ENCODE measurements at regions not wholly inside any gene's neighbourhood (a gene's known extent, or its start where the extent isn't known, plus 50 kb on each side); places are given as distances from the start of the nearest gene placed in this dataset.
A peak's percentile ranks its signal among the peaks of the same experiment; 100 is the strongest.
"Not testable (repeated sequence)": the region's sequence is repeated elsewhere in the genome, so short reads cannot be mapped to it uniquely, and the experiment has no call there.

- DNase-seq = no peak
Observed at GRCh38 chr16:29141586-29142324, 156.9 kb downstream of the LAT start.

- DNase-seq = not testable (repeated sequence)
Observed at GRCh38 chr16:29141121-29141520, 156.3 kb downstream of the LAT start.

GRCh38 chr16:29139901-29140855 lies 155.3 kb downstream of the LAT start:
- DNase-seq = not testable (repeated sequence)

DNA sequence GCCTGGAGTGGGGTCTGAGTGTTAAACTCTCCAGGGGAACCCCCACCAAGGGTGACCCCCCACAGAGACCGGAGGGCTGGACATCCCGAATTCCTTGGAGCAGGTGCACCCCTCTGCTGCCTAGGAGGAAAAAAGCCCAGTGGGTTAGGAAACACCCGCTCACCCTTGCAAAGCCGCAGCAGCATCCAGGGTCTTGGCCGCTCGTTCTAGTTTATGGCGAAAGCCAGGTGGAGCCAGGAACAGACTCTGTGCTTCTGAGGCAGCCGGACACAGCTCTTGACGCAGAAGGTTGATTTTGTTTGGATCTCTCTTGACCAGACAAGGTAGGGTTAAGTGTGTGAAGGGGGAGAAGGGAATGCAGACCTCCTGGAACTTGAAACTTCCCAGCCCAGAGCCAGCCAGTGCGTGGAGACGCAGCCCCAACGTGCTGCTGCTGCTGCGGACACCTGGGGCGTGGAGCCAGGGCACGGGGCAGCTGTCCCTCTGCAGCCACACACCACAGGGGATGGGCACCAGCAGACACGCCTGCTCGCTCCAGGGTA lies 154.5 kb downstream of the LAT start:
- DNase-seq = no peak

GRCh38 chr16:29138698-29139097 lies 153.8 kb downstream of the LAT start:
- DNase-seq = not testable (repeated sequence)

DNA sequence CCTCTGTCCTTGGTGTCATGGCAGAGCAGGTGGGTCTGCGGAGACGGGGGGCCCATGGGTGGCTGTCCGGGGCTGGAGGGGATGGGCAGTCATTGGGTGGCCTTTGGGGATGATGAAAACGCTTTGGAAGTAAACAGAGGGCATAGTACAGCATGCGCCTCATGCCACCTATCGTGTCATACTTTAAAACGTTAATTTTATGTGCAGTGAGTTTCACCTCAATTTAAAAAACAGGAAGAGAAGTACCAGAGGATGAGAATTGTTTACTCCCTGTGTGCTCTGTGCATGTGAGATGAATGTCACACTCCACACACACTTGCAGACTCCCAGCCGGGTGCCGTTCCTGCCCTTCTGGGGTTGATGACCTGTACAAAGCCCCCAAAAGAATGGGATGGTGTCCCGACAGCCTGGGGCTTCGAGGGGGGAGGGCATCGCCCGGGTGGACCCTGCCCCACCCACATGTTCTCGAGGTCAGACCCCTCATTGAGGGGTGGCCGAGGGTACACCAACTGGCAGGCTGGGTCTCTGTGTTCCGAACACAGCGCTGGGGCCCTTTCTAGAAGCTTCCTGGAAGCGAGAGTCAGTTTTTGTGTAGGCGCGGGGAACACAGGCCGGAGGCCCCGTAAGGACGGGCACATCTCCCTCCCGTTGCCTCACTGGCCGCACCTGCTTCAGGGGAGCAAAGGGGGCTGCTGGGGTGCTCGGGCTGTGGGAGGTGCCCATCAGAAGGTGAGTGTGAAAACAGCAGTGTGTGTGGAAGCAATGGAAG lies 153.2 kb downstream of the LAT start:
- not testable (repeated sequence) for DNase-seq

GRCh38 chr16:29137461-29137860 lies 152.6 kb downstream of the LAT start:
- not testable (repeated sequence) for DNase-seq

DNA sequence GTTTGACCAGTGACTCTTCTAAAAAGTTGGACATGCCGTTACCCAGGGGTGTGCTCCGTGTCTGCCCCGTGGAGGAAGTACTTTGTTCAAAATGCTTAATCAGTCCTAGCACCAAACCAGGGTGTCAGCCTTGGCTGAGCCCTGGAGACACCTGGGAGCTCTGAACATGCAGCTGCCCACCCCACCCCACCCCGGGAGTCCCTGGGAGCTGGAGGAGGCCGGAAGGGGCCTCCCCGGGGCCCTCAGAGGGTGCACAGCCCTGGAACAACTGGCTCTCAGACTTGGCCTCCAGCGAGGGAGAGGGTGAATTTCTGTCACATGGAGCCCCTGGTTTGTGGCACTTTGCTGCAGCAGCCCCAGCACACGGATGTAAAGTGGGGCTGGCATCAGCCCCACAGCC lies 152.1 kb downstream of the LAT start:
- DNase-seq = not testable (repeated sequence)

- not testable (repeated sequence) for DNase-seq
Observed at GRCh38 chr16:29136046-29136696, 151.3 kb downstream of the LAT start.

GRCh38 chr16:29135098-29135497 lies 150.2 kb downstream of the LAT start:
- DNase-seq = not testable (repeated sequence)

DNA sequence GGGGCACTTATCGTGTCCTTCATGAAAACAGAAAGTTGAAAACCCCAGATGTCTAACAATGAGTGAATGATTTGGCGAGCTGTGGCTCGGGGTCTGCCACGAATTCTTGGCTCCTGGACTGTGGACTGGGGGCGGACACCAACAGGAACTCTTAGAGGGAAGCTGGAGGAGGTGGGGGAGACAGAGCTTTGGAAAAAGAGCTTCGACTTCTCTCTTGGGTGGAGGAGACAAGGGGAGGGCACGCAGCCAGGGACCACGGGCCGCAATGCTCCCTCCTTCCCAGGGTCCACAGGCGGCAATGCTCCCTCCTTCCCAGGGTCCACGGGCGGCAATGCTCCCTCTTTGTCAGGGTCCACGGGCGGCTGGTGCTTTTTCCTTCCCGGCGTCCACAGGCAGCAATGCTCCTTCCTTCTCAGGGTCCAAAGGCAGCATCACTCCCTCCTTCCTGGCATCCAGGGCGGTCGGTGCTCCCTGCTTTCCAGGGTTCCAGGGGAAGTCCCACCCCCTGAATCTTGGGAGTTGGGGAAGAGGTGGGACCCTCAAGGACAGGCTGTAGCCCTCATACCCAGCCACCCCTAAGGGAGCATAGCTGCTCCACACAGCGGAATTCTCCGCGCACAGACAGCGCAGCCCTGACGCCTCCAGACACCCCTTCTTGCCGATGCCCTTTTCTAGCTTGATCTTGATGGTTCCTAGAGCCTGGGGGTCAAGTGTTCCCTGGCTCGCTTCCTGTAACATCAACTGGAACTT lies 149.0 kb downstream of the LAT start:
- not testable (repeated sequence) for DNase-seq

DNA sequence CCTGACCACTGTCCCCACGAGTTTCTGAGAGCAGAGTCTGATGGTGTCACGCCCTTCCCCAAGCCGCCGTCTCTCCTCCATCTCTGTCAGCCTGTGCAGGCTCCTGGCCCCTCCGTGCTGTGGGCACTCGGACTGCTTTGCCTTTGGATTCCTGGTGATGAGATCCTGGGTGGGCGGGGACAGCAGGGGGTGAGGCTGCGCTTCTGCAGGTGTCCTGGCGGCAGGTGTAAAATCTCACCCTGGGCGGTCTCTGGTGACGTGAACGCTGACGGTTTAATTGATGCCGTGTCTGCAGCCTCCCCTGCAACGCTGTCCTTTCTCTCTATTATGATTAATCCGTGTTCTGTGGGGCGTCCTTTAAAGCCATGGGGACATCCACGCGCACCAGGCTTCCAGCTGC lies 148.0 kb downstream of the LAT start:
- DNase-seq = peak; percentile 63

- DNase-seq = not testable (repeated sequence)
Observed at GRCh38 chr16:29132444-29132843, 147.6 kb downstream of the LAT start.

DNA sequence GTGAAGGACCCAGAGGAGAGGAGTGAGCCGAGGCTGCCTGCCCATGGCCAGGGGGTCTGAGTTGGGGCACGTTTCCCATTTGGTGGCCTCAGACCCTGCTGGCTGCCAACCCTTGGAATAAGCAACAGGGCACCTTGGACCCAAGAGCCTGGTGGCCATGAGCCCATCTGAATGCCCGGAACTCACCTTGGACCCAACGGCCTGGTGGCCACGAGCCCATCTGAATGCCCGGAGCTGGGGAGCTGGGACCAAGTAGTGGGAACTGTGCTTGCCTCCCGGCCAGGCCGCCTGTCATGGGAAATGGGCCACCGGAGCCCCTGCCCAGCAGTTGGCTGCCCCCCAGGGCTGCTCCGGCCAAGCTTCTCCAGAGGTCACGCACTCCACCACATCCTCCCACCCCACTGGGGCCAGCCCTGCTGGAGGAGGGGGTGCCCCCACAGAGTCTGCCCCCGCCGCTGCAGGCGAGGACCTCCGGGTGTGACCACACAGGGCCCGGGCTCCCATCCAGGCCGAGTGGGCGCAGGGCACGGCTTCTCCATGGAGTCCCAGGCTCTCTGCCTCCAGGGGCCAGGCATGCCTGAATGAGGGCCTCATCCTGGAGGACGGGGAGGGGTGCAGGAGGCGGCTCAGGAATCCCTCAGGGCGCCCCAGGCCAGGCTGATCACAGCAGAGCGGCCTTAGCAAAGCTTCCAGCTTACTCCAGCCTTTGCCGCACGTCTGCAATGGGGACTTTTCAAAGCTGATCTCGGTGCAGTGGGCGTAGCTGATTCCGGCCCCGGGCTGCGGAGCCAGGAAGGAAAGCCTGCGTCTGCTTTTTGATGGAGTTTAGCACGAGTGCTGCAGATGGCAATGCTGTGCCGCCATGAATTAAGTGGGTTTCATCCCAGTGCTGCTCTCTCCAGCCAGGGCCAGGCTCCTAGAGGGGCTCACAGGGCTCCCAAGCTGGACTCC lies 146.3 kb downstream of the LAT start:
- DNase-seq = not testable (repeated sequence)

- DNase-seq = not testable (repeated sequence)
Observed at GRCh38 chr16:29130131-29130711, 145.4 kb downstream of the LAT start.

DNA sequence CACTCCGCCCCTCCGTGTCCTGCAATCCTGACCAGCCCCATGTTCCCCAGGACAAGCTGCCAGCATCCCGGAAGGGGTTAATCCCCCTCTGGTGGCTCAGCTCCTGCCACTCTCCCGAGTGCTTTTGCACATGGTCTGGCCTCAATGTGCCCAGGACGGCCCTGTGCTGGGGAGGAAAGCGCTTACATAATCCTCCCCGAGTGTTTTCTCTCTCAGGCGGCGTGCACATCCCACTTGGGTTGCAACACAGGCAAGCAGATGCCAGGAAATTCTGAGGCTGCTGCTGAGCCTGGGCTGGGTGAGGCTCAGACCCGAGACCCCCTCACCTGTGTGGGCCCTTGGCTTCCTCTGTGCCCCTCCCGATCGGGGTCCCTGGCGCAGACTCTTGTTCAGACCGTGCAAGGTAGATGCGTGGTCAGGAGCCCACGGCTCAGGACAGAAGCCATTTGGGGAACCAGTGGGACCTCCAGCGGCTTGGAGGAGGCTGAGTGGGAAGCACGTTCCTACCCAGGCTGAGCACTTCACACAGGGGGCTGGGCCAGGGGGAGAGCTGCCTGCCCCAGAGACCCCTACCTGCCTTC lies 144.7 kb downstream of the LAT start:
- DNase-seq = not testable (repeated sequence)

DNA sequence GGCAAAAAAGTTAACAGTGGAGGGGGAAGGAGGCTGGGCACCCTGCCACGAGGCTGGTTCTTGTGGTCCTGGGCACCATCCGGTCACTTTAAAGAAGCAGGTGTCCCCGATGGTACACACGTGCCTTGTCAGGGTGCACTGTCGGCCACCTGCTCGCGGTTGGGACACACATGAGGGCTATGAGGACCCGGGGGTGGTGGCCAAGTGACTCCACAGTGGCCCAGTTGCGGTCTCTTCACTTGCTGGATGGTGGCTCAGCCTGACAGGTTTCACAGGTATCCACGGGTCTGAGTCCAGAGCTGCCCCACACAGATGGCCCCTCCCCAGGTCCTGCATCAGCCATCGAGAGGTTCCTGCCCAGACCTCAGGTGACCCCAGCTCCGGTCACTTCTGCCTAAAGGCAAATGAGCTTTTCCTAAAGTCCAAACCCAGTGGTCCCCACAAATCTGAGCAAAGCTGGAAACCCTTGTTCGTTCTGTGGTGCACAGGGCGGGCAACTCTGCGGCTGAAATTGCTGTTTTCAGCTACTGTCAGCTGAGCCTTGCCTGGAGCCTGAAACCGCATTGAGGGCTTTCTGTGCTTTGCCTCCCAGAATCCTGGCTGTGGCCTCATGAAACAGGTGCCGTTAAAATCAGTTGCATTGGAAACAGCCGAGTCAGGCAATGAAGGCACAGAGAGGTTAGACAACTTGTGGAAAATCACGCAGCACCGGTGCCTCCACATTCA lies 144.0 kb downstream of the LAT start:
- DNase-seq = not testable (repeated sequence)

DNA sequence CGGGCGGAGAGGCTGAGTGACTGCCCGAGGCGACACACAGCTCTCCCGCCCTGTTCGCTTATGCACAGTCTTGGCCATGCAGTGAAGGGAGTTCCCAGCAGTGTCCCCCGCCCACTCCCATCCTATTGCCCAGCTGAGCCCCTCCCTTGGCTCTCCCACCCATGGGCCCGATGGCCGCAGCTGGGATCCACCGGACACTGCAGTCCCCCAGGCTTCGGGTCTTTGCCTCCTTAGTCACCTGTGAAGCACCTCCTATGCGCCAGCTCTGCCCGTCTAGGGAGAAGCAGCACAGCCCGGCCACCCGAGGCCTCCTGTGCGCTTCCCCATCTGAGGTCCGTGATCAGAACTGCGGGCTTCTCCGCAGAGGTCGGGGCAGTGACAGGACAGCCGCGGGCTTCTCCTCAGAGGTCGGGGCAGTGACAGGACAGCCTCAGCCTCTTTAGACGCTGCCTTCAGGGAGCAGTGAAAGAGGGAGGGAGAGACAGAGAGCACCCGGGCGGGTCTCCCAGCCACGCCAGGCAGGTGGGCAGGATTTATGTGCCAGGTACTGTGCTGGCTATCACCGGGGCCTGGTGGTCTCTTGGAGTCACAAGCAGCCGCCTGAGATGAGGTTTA lies 143.1 kb downstream of the LAT start:
- DNase-seq = not testable (repeated sequence)
